Mesendoderm (in vitro differentiated cells): ENCODE measurements at regions not wholly inside any gene's neighbourhood (a gene's known extent, or its start where the extent isn't known, plus 50 kb on each side); places are given as distances from the start of the nearest gene placed in this dataset.

Experiments used
- DNase-seq: peaks from one replicate; pipeline ENCODE4 v3.0.0; 2013
- H2AK5ac ChIP-seq: 2 replicates; pipeline ENCODE4 v1.6.1; 2013; ENCODE audit warnings: low read length, inconsistent platforms
- H2BK120ac ChIP-seq: 2 replicates; pipeline ENCODE4 v1.6.1; 2013; ENCODE audit warnings: low read depth, mild to moderate bottlenecking, low read length, moderate library complexity, mixed read lengths
- H2BK15ac ChIP-seq: replicated peaks from 2 replicates; pipeline ENCODE4 v1.6.1; 2013; ENCODE audit warnings: low read depth, mild to moderate bottlenecking, moderate library complexity
- H2BK5ac ChIP-seq: 2 replicates; pipeline ENCODE4 v1.6.1; 2013; ENCODE audit warnings: low read length, inconsistent platforms
- H3K18ac ChIP-seq: 2 replicates; pipeline ENCODE4 v1.6.1; 2013; ENCODE audit warnings: mild to moderate bottlenecking, low read length, mixed read lengths
- H3K23ac ChIP-seq: one replicate; pipeline ENCODE4 v1.6.1; 2013; ENCODE audit warnings: low read length
- H3K27ac ChIP-seq: 2 replicates; pipeline ENCODE4 v1.5.1; 2013; ENCODE audit warnings: low read depth, mild to moderate bottlenecking, inconsistent platforms, low read length, moderate library complexity
- H3K27me3 ChIP-seq: 2 replicates; pipeline ENCODE4 v1.6.1; 2013; ENCODE audit warnings: low read length, control low read depth, mild to moderate bottlenecking, inconsistent platforms; ENCODE audit not compliant: insufficient read depth, poor library complexity
- H3K36me3 ChIP-seq: 2 replicates; pipeline ENCODE4 v1.6.1; 2013; ENCODE audit warnings: low read length, inconsistent platforms; ENCODE audit not compliant: control insufficient read depth, insufficient read depth
- H3K4ac ChIP-seq: one replicate; pipeline ENCODE4 v1.6.1; 2013; ENCODE audit warnings: low read depth, mild to moderate bottlenecking, low read length, moderate library complexity
- H3K4me1 ChIP-seq: 2 replicates; pipeline ENCODE4 v1.6.1; 2013; ENCODE audit warnings: low read depth, low read length, inconsistent platforms; ENCODE audit not compliant: control insufficient read depth
- H3K4me2 ChIP-seq: 2 replicates; pipeline ENCODE4 v1.6.1; 2013; ENCODE audit warnings: low read length
- H3K4me3 ChIP-seq: 2 replicates; pipeline ENCODE4 v1.5.1; 2013; ENCODE audit warnings: mild to moderate bottlenecking, low read length
- H3K56ac ChIP-seq: one replicate; pipeline ENCODE4 v1.6.1; 2013; ENCODE audit warnings: low read length
- H3K79me1 ChIP-seq: 2 replicates; pipeline ENCODE4 v1.6.1; 2013; ENCODE audit warnings: low read length, inconsistent platforms
- H3K79me2 ChIP-seq: 2 replicates; pipeline ENCODE4 v1.6.1; 2013; ENCODE audit warnings: mild to moderate bottlenecking, low read length; ENCODE audit not compliant: control insufficient read depth, insufficient read depth
- H3K9ac ChIP-seq: 2 replicates; pipeline ENCODE4 v1.6.1; 2013; ENCODE audit warnings: low read length, inconsistent platforms
- H4K5ac ChIP-seq: one replicate; pipeline ENCODE4 v1.6.1; 2013; ENCODE audit warnings: low read length
- H4K8ac ChIP-seq: one replicate; pipeline ENCODE4 v1.6.1; 2013; ENCODE audit warnings: low read depth, mild to moderate bottlenecking, control low read depth, low read length, moderate library complexity
- WGBS: extraction: QIAGEN DNeasy Blood & Tissue Kit; methylation state at CpG from one replicate; pipeline ENCODE4 v1.1.7; 2013; ENCODE audit warnings: low lambda C conversion rate, missing lambda C conversion rate; ENCODE audit not compliant: insufficient coverage; ENCODE audit errors: extremely low coverage; 5-methylcytosine and 5-hydroxymethylcytosine counted together

DNA sequence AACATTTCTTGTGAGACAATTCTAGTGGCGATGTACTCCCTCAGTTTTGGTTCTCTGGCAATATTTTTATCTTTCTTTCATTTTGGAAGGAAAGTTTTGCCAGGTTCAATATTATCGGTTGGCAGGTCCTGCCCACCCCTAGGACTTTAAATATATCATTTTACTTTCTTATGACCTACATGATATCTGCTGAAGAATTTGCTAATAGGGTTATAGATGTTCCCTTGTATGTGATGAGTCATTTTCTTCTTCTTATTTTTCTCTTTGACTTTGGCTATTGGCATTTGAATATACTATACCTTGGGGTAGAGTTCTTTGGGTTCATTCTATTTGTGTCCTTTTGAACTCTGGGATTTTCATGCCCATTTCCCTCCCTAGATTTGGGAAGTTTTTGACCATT lies 89.7 kb downstream of the GMNC start:
- Histone ChIP-seq H3K56ac (no peak overlapping the region), H3K36me3 (no peaks in the 10 kb centered on the region), H4K5ac (no peak overlapping the region), H3K9ac (no peak overlapping the region), H2BK15ac (no peak overlapping the region), H2BK5ac (no peak overlapping the region), H2AK5ac (no peak overlapping the region), H3K79me2 (no peaks in the 10 kb centered on the region), H3K4me2 (no peak overlapping the region), H3K4me1 (no peaks in the 10 kb centered on the region), H3K4me3 (no peak overlapping the region), H3K79me1 (no peaks in the 10 kb centered on the region), H4K8ac (no peak overlapping the region), H3K27me3 (no peaks in the 10 kb centered on the region), H2BK120ac (no peak overlapping the region), H3K27ac (no peak overlapping the region), H3K18ac (no peak overlapping the region), H3K4ac (no peak overlapping the region), H3K23ac (no peak overlapping the region)
- no peak for DNase-seq
- no CpG with 5 or more reads among the region's 2 CpGs for WGBS

DNA sequence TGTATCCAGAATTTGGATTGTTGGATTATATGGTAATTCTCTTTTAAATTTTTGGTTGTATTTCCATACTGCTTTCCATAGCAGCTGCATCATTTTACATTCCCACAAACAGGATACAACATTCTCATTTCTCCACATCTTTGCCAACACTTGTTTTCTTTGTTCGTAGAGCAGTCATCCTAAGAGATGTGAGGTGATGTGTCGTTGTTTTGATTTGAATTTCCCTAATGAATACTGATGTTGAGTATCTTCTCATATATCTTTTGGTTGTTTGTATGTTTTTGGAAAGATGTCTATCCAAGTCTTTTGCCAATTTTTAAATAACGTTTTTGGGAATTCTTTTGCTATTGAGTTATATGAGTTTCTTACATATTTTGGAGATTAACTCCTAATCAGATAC lies 93.6 kb downstream of the GMNC start:
- no peak overlapping the region for H3K23ac ChIP-seq
- H3K56ac ChIP-seq = no peak overlapping the region
- no peak overlapping the region for H3K4me2 ChIP-seq
- no peak for DNase-seq
- H3K79me1 ChIP-seq = no peaks in the 10 kb centered on the region
- no peak overlapping the region for H3K18ac ChIP-seq
- no peak overlapping the region for H2AK5ac ChIP-seq
- H3K9ac ChIP-seq = no peak overlapping the region
- no peak overlapping the region for H3K4ac ChIP-seq
- H3K27me3 ChIP-seq = no peaks in the 10 kb centered on the region
- no peak overlapping the region for H4K5ac ChIP-seq
- no peaks in the 10 kb centered on the region for H3K79me2 ChIP-seq
- H3K4me3 ChIP-seq = no peak overlapping the region
- no peak overlapping the region for H3K27ac ChIP-seq
- WGBS = no CpG with 5 or more reads among the region's 3 CpGs
- no peak overlapping the region for H2BK5ac ChIP-seq
- no peak overlapping the region for H4K8ac ChIP-seq
- H2BK15ac ChIP-seq = no peak overlapping the region
- H3K36me3 ChIP-seq = no peaks in the 10 kb centered on the region
- H2BK120ac ChIP-seq = no peak overlapping the region
- H3K4me1 ChIP-seq = no peaks in the 10 kb centered on the region

DNA sequence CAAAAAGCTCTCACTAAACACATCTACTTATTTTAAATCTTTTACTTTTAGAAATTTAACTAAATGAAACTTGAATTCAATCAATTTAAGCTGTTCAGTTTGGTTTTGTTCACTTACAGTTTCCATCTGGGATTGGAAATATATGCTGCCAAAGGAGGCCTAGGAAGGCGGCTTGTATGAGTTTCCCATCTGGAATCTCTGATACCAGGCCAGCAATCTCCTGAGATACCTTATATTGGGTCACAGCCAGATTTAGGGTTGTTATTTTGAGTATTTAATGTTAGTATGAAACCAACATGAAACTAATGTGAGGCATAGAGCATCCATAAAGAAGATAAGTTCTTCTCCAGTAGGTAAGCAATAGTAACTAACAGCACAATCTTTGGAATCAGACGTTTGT lies 94.6 kb downstream of the GMNC start:
- no peak overlapping the region for H3K4me3 ChIP-seq
- no peak overlapping the region for H3K18ac ChIP-seq
- no peak overlapping the region for H4K8ac ChIP-seq
- no peaks in the 10 kb centered on the region for H3K4me1 ChIP-seq
- H2BK120ac ChIP-seq = no peak overlapping the region
- DNase-seq = no peak
- H3K27me3 ChIP-seq = no peaks in the 10 kb centered on the region
- no peaks in the 10 kb centered on the region for H3K79me1 ChIP-seq
- no peak overlapping the region for H3K4ac ChIP-seq
- no peaks in the 10 kb centered on the region for H3K79me2 ChIP-seq
- no peak overlapping the region for H2BK15ac ChIP-seq
- H3K9ac ChIP-seq = no peak overlapping the region
- WGBS = no CpG with 5 or more reads among the region's 2 CpGs
- H3K36me3 ChIP-seq = no peaks in the 10 kb centered on the region
- no peak overlapping the region for H3K23ac ChIP-seq
- H3K56ac ChIP-seq = no peak overlapping the region
- no peak overlapping the region for H3K27ac ChIP-seq
- H3K4me2 ChIP-seq = no peak overlapping the region
- no peak overlapping the region for H4K5ac ChIP-seq
- H2AK5ac ChIP-seq = no peak overlapping the region
- no peak overlapping the region for H2BK5ac ChIP-seq

DNA sequence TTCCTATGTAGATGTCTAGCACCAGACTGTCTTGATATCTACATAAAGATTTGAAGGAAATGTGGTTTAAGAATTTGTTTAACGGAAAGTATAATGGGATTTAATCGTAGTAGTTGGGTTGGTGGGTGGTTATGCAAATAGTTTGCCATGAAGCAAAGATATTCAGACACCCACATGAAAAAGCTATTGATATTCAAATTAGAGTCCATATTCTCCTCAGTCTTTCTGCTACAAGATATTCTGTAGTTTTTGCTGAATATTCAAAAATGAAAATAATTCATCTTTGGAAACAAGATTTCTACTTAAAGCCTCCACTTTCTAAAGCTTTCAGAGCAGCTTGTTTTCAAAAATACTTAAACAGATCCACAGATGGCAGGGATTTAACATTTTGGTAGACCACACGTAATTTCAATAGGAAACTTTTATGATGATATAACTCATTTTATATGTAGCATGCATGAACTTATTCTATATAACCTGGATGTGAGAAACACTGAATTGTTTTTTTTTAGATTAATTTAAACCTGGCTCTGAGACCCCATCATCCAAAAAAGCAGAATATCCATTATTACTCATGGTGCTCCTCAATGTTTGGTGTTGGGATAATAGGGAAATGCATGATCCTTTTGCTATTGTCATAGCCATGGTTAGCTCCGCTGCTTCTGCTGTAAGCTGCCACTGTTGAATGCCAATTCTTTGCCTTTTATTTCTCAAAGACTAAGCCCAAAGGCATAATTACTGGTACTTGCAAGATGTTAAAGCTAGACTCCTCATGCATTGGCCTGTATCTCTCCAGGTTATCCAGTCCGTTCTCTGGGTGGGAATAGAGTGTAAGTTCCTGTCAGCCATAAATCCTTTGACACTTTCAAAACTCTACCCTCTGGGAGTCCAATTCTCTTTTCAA lies 98.0 kb downstream of the GMNC start:
- Histone ChIP-seq H3K56ac (no peak overlapping the region), H3K4me3 (no peak overlapping the region), H3K18ac (no peak overlapping the region), H3K79me1 (no peaks in the 10 kb centered on the region), H3K4ac (no peak overlapping the region), H4K8ac (no peak overlapping the region), H3K36me3 (no peaks in the 10 kb centered on the region), H2AK5ac (no peak overlapping the region), H3K4me2 (no peak overlapping the region), H4K5ac (no peak overlapping the region), H3K27ac (no peak overlapping the region), H2BK5ac (no peak overlapping the region), H3K79me2 (no peaks in the 10 kb centered on the region), H2BK15ac (no peak overlapping the region), H3K9ac (no peak overlapping the region), H3K23ac (no peak overlapping the region), H3K27me3 (no peaks in the 10 kb centered on the region), H3K4me1 (no peaks in the 10 kb centered on the region), H2BK120ac (no peak overlapping the region)
- 100% methylated on average over 2 of the region's 5 CpGs for WGBS
- DNase-seq = no peak

DNA sequence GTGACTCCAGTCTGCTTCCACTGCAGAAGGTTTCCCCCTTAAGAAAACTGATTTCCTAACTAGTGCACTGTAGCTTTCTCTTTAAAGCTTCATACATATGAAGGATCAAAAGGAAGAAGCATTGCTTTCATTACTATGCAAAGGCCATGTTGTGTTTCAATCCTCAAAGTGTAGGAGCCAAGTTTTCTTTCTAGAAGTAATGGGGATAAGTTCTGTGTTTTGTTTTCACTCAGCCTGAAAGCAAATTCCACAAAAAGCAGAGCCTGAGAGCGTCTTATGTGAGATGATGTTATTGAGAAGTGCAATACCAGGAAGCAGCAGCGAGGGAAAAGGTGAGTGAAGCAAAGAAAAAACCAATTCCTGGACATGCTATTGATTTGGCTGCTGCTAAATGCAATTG lies 99.7 kb downstream of the GMNC start:
- Histone ChIP-seq H2BK120ac (no peak overlapping the region), H3K27me3 (no peaks in the 10 kb centered on the region), H4K8ac (no peak overlapping the region), H2AK5ac (no peak overlapping the region), H3K27ac (no peak overlapping the region), H2BK15ac (no peak overlapping the region), H3K9ac (no peak overlapping the region), H3K4me1 (no peaks in the 10 kb centered on the region), H3K4ac (no peak overlapping the region), H3K23ac (no peak overlapping the region), H3K36me3 (no peaks in the 10 kb centered on the region), H3K18ac (no peak overlapping the region), H2BK5ac (no peak overlapping the region), H3K4me3 (no peak overlapping the region), H3K79me1 (no peaks in the 10 kb centered on the region), H4K5ac (no peak overlapping the region), H3K79me2 (no peaks in the 10 kb centered on the region), H3K4me2 (no peak overlapping the region), H3K56ac (no peak overlapping the region)
- DNase-seq = no peak
- no CpG with 5 or more reads among the region's 2 CpGs for WGBS

DNA sequence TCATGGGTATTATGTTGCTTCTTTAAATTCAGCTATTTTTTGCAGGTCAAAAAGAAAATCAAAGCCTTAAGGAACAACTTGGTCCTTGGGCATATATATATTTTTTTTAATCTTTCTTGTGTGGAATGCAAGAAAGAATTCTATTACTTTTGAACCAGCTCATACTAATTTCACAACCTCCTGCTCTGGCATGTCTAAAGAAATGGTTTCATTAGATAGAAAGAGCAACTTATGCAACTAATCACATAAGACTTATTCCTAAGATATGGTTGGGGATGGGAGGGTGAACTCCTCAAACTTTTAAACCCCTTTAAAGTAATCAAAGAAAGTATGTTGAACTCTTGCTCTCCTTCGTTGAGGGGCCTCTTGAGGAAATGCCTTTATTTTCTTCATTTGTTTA lies 114.9 kb downstream of the GMNC start:
- no peak overlapping the region for H3K18ac ChIP-seq
- DNase-seq = no peak
- H3K9ac ChIP-seq = no peak overlapping the region
- no peak overlapping the region for H3K4me3 ChIP-seq
- no peak overlapping the region for H4K5ac ChIP-seq
- H3K4ac ChIP-seq = no peak overlapping the region
- H3K79me1 ChIP-seq = no peaks in the 10 kb centered on the region
- no peaks in the 10 kb centered on the region for H3K4me1 ChIP-seq
- no peak overlapping the region for H3K4me2 ChIP-seq
- no peak overlapping the region for H3K27ac ChIP-seq
- no peaks in the 10 kb centered on the region for H3K36me3 ChIP-seq
- H3K27me3 ChIP-seq = no peaks in the 10 kb centered on the region
- no peak overlapping the region for H2AK5ac ChIP-seq
- H2BK120ac ChIP-seq = no peak overlapping the region
- H3K56ac ChIP-seq = no peak overlapping the region
- H3K79me2 ChIP-seq = no peaks in the 10 kb centered on the region
- no peak overlapping the region for H3K23ac ChIP-seq
- no CpG with 5 or more reads among the region's 1 CpG for WGBS
- H2BK15ac ChIP-seq = no peak overlapping the region
- no peak overlapping the region for H4K8ac ChIP-seq
- no peak overlapping the region for H2BK5ac ChIP-seq
